ENCODE measurements at regions not wholly inside any gene's neighbourhood (a gene's known extent, or its start where the extent isn't known, plus 50 kb on each side); places are given as distances from the start of the nearest gene placed in this dataset.

DNA sequence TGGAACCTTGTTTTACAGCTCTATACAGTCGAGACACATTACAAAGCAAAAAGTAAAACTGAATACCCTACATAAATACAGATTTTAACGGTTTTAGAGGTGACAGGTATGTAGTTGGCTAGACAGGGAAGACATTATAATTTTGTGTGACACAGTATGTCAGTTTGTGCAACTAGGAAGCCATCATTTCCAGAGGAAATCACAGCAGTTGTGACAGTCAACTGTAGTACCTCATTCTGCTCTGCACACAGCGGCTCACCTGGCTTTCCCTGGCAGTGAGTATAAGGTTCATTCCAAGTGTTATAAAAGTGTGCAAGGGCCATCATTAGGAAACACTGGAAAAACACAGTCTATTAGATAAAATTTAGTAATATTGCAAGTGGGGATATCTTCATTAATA, 501.6 kb upstream of the PHF14 start:
- TF ChIP-seq POLR2A (IDR thresholded peaks at IDR 0.05), result no peak
- TF ChIP-seq, protein P1, sequence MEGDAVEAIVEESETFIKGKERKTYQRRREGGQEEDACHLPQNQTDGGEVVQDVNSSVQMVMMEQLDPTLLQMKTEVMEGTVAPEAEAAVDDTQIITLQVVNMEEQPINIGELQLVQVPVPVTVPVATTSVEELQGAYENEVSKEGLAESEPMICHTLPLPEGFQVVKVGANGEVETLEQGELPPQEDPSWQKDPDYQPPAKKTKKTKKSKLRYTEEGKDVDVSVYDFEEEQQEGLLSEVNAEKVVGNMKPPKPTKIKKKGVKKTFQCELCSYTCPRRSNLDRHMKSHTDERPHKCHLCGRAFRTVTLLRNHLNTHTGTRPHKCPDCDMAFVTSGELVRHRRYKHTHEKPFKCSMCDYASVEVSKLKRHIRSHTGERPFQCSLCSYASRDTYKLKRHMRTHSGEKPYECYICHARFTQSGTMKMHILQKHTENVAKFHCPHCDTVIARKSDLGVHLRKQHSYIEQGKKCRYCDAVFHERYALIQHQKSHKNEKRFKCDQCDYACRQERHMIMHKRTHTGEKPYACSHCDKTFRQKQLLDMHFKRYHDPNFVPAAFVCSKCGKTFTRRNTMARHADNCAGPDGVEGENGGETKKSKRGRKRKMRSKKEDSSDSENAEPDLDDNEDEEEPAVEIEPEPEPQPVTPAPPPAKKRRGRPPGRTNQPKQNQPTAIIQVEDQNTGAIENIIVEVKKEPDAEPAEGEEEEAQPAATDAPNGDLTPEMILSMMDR (IDR thresholded peaks at IDR 0.05), result no peak
